WI38 (cell line): ENCODE measurements at regions not wholly inside any gene's neighbourhood (a gene's known extent, or its start where the extent isn't known, plus 50 kb on each side); places are given as distances from the start of the nearest gene placed in this dataset.

Experiments
- H3K4me3 ChIP-seq: 2 replicates; pipeline ENCODE4 v1.5.1; 2011; ENCODE audit warnings: low read depth, mild to moderate bottlenecking, control low read depth, low read length
- CTCF ChIP-seq: IDR thresholded peaks from 2 replicates; pipeline ENCODE4 v1.5.1; 2012; ENCODE audit warnings: low read depth, mild to moderate bottlenecking, control low read depth, low read length

GRCh38 chr1:244354810-244355278 is 96.9 kb downstream of the ADSS2 start:
- no peak overlapping the region for H3K4me3 ChIP-seq
- TF ChIP-seq CTCF, result no peak

GRCh38 chr1:244356376-244356775 is 95.3 kb downstream of the ADSS2 start:
- no peak overlapping the region for H3K4me3 ChIP-seq
- no peak for TF ChIP-seq CTCF
